H1 (cell line): ENCODE measurements at regions not wholly inside any gene's neighbourhood (a gene's known extent, or its start where the extent isn't known, plus 50 kb on each side); places are given as distances from the start of the nearest gene placed in this dataset.

Experiments
- CHD7 ChIP-seq: fragments of 300-600 bp; sonication (generic); IDR thresholded peaks from 2 replicates; pipeline ENCODE4 v1.7.1; 2012; ENCODE audit warnings: low read length, moderate library complexity, mild to moderate bottlenecking, inconsistent platforms; ENCODE audit not compliant: insufficient replicate concordance
- MAFK ChIP-seq: IDR thresholded peaks from 2 replicates; pipeline ENCODE4 v1.6.1; 2012; ENCODE audit warnings: low read depth, mild to moderate bottlenecking, improper control_type of control experiment, low read length
- SIRT6 ChIP-seq: IDR thresholded peaks from one replicate; pipeline ENCODE4 v1.7.1; 2012; ENCODE audit warnings: low read length, inconsistent platforms
- SIX5 ChIP-seq: IDR thresholded peaks from 2 replicates; pipeline ENCODE4 v1.6.1; 2011; ENCODE audit warnings: mild to moderate bottlenecking, low read depth, low read length
- TEAD4 ChIP-seq: IDR thresholded peaks from 2 replicates; pipeline ENCODE4 v1.6.1; 2012; ENCODE audit warnings: low read depth, low read length, inconsistent platforms, mixed read lengths

- TF ChIP-seq CHD7 (no peak), SIRT6 (no peak), MAFK (no peak), SIX5 (no peak), TEAD4 (no peak)
Measured at GRCh38 chr7:133134810-133135209, 52.9 kb upstream of the CHCHD3 start (continued).
